ENCODE measurements at regions not wholly inside any gene's neighbourhood (a gene's known extent, or its start where the extent isn't known, plus 50 kb on each side); places are given as distances from the start of the nearest gene placed in this dataset.

- Mint-ChIP-seq H3K27ac (no peak overlapping the region), H3K36me3 (ENCODE audit: insufficient read depth) (no peaks in the 10 kb centered on the region), H3K27me3 (peaks cover 35 to 55% of the 10 kb centered on the region in 2 donors), H3K4me1 (ENCODE audit: low read depth in 2 of 2) (no peaks in the 10 kb centered on the region), H3K9me3 (no peaks in the 10 kb centered on the region), H3K4me3 (no peak overlapping the region)
- no peak for ATAC-seq (replicated peaks)
- DNase-seq: no peak
Measured at GRCh38 chr7:43022008-43022407, 89.8 kb downstream of the MRPL32 start.

- ATAC-seq (replicated peaks): no peak
- no peak overlapping the region for H3K27ac Mint-ChIP-seq
- no peak overlapping the region for H3K4me3 Mint-ChIP-seq
- no peak for DNase-seq
- H3K27me3 Mint-ChIP-seq: peaks cover 37 to 43% of the 10 kb centered on the region in 2 donors
- no peaks in the 10 kb centered on the region for H3K4me1 Mint-ChIP-seq (ENCODE audit: low read depth in 2 of 2)
- peaks cover 3% of the 10 kb centered on the region for H3K36me3 Mint-ChIP-seq (ENCODE audit: insufficient read depth)
- no peaks in the 10 kb centered on the region for H3K9me3 Mint-ChIP-seq
Measured at GRCh38 chr7:43033369-43033768, 79.1 kb upstream of the HECW1 start.

GRCh38 chr7:43034535-43035002 lies 77.9 kb upstream of the HECW1 start:
- Mint-ChIP-seq H3K9me3 (no peaks in the 10 kb centered on the region), H3K36me3 (ENCODE audit: insufficient read depth) (peaks cover 3% of the 10 kb centered on the region), H3K4me1 (ENCODE audit: low read depth in 2 of 2) (no peaks in the 10 kb centered on the region), H3K27me3 (peaks cover 25 to 31% of the 10 kb centered on the region in 2 donors), H3K27ac (no peak overlapping the region), H3K4me3 (no peak overlapping the region)
- DNase-seq (no peak), ATAC-seq (replicated peaks) (no peak)

GRCh38 chr7:43037531-43037930 lies 74.9 kb upstream of the HECW1 start:
- Mint-ChIP-seq H3K27me3 (peaks cover 22% of the 10 kb centered on the region in 2 donors), H3K4me1 (ENCODE audit: low read depth in 2 of 2) (no peaks in the 10 kb centered on the region), H3K27ac (no peak overlapping the region), H3K4me3 (no peak overlapping the region), H3K36me3 (ENCODE audit: insufficient read depth) (peaks cover 3% of the 10 kb centered on the region), H3K9me3 (no peaks in the 10 kb centered on the region)
- DNase-seq: no peak
- ATAC-seq (replicated peaks): no peak

- Mint-ChIP-seq H3K27ac (no peak overlapping the region), H3K36me3 (ENCODE audit: insufficient read depth) (peaks cover 3% of the 10 kb centered on the region), H3K9me3 (no peaks in the 10 kb centered on the region), H3K4me1 (ENCODE audit: low read depth in 2 of 2) (no peaks in the 10 kb centered on the region), H3K27me3 (peaks cover 29% of the 10 kb centered on the region in 2 donors), H3K4me3 (no peak overlapping the region)
- ATAC-seq (replicated peaks) (no peak), DNase-seq (no peak)
Measured at GRCh38 chr7:43038254-43038653, 74.2 kb upstream of the HECW1 start.

GRCh38 chr7:43039346-43039745 lies 73.1 kb upstream of the HECW1 start:
- Mint-ChIP-seq H3K27ac (no peak overlapping the region), H3K4me3 (no peak overlapping the region), H3K4me1 (ENCODE audit: low read depth in 2 of 2) (no peaks in the 10 kb centered on the region), H3K27me3 (peaks cover 34 to 38% of the 10 kb centered on the region in 2 donors), H3K36me3 (ENCODE audit: insufficient read depth) (peaks cover 3% of the 10 kb centered on the region), H3K9me3 (no peaks in the 10 kb centered on the region)
- DNase-seq (no peak), ATAC-seq (replicated peaks) (no peak)

GRCh38 chr7:43040461-43040860 lies 72.0 kb upstream of the HECW1 start:
- Mint-ChIP-seq H3K4me3 (no peak overlapping the region), H3K4me1 (ENCODE audit: low read depth in 2 of 2) (no peaks in the 10 kb centered on the region), H3K9me3 (no peaks in the 10 kb centered on the region), H3K27ac (no peak overlapping the region), H3K36me3 (ENCODE audit: insufficient read depth) (peaks cover 3% of the 10 kb centered on the region), H3K27me3 (peaks cover 26 to 31% of the 10 kb centered on the region in 2 donors)
- no peak for DNase-seq
- no peak for ATAC-seq (replicated peaks)

GRCh38 chr7:43041105-43041504 lies 71.3 kb upstream of the HECW1 start:
- Mint-ChIP-seq H3K4me1 (ENCODE audit: low read depth in 2 of 2) (no peaks in the 10 kb centered on the region), H3K4me3 (no peak overlapping the region), H3K27ac (no peak overlapping the region), H3K36me3 (ENCODE audit: insufficient read depth) (no peaks in the 10 kb centered on the region), H3K27me3 (peaks cover 26 to 37% of the 10 kb centered on the region in 2 donors), H3K9me3 (no peaks in the 10 kb centered on the region)
- no peak for DNase-seq
- no peak for ATAC-seq (replicated peaks)

- Mint-ChIP-seq H3K9me3 (no peaks in the 10 kb centered on the region), H3K27me3 (peaks cover 26 to 38% of the 10 kb centered on the region in 2 donors), H3K4me3 (no peak overlapping the region), H3K36me3 (ENCODE audit: insufficient read depth) (no peaks in the 10 kb centered on the region), H3K27ac (no peak overlapping the region), H3K4me1 (ENCODE audit: low read depth in 2 of 2) (no peaks in the 10 kb centered on the region)
- DNase-seq (no peak), ATAC-seq (replicated peaks) (no peak)
Measured at GRCh38 chr7:43041724-43042123, 70.7 kb upstream of the HECW1 start.

- ATAC-seq (replicated peaks) (no peak), DNase-seq (no peak)
Measured at GRCh38 chr7:43042302-43042701, 70.1 kb upstream of the HECW1 start.

GRCh38 chr7:43044511-43044910 lies 67.9 kb upstream of the HECW1 start:
- DNase-seq: no peak
- Mint-ChIP-seq H3K36me3 (ENCODE audit: insufficient read depth) (no peaks in the 10 kb centered on the region), H3K27me3 (peaks cover 49 to 55% of the 10 kb centered on the region in 2 donors), H3K4me1 (ENCODE audit: low read depth in 2 of 2) (no peaks in the 10 kb centered on the region), H3K4me3 (no peak overlapping the region), H3K9me3 (peaks cover 0 to 5% of the 10 kb centered on the region in 2 donors), H3K27ac (no peak overlapping the region)
- ATAC-seq (replicated peaks): no peak

More at GRCh38 chr7:43042302-43042701, 70.1 kb upstream of the HECW1 start:
- Mint-ChIP-seq H3K27ac (no peak overlapping the region), H3K36me3 (ENCODE audit: insufficient read depth) (no peaks in the 10 kb centered on the region), H3K4me1 (ENCODE audit: low read depth in 2 of 2) (no peaks in the 10 kb centered on the region), H3K4me3 (no peak overlapping the region), H3K9me3 (no peaks in the 10 kb centered on the region), H3K27me3 (peaks cover 29 to 41% of the 10 kb centered on the region in 2 donors)

GRCh38 chr7:43054052-43054722 lies 58.3 kb upstream of the HECW1 start:
- Mint-ChIP-seq H3K27me3 (peaks cover 24 to 33% of the 10 kb centered on the region in 2 donors), H3K27ac (no peak overlapping the region), H3K4me3 (no peak overlapping the region), H3K36me3 (ENCODE audit: insufficient read depth) (no peaks in the 10 kb centered on the region), H3K4me1 (ENCODE audit: low read depth in 2 of 2) (no peaks in the 10 kb centered on the region), H3K9me3 (no peaks in the 10 kb centered on the region)
- DNase-seq (no peak), ATAC-seq (replicated peaks) (no peak)

- peaks cover 17 to 19% of the 10 kb centered on the region in 2 donors for H3K27me3 Mint-ChIP-seq
- H3K36me3 Mint-ChIP-seq (ENCODE audit: insufficient read depth): no peaks in the 10 kb centered on the region
- no peaks in the 10 kb centered on the region for H3K4me1 Mint-ChIP-seq (ENCODE audit: low read depth in 2 of 2)
- no peaks in the 10 kb centered on the region for H3K9me3 Mint-ChIP-seq
- ATAC-seq (replicated peaks): no peak
- no peak overlapping the region for H3K27ac Mint-ChIP-seq
- no peak overlapping the region for H3K4me3 Mint-ChIP-seq
- no peak for DNase-seq
Measured at GRCh38 chr7:43057141-43057540, 55.3 kb upstream of the HECW1 start.

- Mint-ChIP-seq H3K27ac (no peak overlapping the region), H3K27me3 (peaks cover 17 to 19% of the 10 kb centered on the region in 2 donors), H3K9me3 (no peaks in the 10 kb centered on the region), H3K4me3 (no peak overlapping the region), H3K36me3 (ENCODE audit: insufficient read depth) (no peaks in the 10 kb centered on the region), H3K4me1 (ENCODE audit: low read depth in 2 of 2) (no peaks in the 10 kb centered on the region)
- ATAC-seq (replicated peaks) (no peak), DNase-seq (no peak)
Measured at GRCh38 chr7:43058271-43059066, 54.0 kb upstream of the HECW1 start.

Measured in effector memory CD8-positive, alpha-beta T cell (primary cell).